ENCODE measurements at regions not wholly inside any gene's neighbourhood (a gene's known extent, or its start where the extent isn't known, plus 50 kb on each side); places are given as distances from the start of the nearest gene placed in this dataset.

DNA sequence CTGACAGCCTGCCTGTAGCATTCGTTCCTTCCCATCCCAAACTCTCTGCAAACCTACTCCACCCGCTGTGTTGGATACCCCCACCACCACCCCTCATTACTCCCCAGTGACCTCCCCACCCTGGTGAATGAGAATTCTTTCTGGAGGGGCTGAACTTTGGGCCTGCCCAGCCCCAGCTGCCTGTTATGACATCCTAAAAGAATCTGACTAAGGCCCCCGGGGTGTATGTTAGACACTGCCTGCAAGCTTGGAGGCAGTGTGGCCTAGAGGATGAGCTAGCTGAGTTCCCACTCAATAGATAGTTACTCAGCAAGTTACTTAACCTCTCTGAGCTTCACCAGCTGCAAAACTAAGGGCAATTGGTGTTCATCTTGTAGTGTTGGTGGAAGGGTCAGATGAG, 110.2 kb upstream of the FGGY start:
- H3K27me3 ChIP-seq (ENCODE audit: insufficient read depth, low read depth, severe bottlenecking), result no peaks in the 10 kb centered on the region
- H3K4me3 ChIP-seq (ENCODE audit: low read depth, low read length), result no peak overlapping the region
- no peaks in the 10 kb centered on the region for H3K9me3 ChIP-seq (ENCODE audit: severe bottlenecking)
- no peak for DNase-seq
- no peaks in the 10 kb centered on the region for H3K36me3 ChIP-seq
- H3K27ac ChIP-seq, result no peak overlapping the region
- TF ChIP-seq, protein P1, sequence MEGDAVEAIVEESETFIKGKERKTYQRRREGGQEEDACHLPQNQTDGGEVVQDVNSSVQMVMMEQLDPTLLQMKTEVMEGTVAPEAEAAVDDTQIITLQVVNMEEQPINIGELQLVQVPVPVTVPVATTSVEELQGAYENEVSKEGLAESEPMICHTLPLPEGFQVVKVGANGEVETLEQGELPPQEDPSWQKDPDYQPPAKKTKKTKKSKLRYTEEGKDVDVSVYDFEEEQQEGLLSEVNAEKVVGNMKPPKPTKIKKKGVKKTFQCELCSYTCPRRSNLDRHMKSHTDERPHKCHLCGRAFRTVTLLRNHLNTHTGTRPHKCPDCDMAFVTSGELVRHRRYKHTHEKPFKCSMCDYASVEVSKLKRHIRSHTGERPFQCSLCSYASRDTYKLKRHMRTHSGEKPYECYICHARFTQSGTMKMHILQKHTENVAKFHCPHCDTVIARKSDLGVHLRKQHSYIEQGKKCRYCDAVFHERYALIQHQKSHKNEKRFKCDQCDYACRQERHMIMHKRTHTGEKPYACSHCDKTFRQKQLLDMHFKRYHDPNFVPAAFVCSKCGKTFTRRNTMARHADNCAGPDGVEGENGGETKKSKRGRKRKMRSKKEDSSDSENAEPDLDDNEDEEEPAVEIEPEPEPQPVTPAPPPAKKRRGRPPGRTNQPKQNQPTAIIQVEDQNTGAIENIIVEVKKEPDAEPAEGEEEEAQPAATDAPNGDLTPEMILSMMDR (IDR thresholded peaks at IDR 0.05; ENCODE audit: low read depth, low read length), result no peak

DNA sequence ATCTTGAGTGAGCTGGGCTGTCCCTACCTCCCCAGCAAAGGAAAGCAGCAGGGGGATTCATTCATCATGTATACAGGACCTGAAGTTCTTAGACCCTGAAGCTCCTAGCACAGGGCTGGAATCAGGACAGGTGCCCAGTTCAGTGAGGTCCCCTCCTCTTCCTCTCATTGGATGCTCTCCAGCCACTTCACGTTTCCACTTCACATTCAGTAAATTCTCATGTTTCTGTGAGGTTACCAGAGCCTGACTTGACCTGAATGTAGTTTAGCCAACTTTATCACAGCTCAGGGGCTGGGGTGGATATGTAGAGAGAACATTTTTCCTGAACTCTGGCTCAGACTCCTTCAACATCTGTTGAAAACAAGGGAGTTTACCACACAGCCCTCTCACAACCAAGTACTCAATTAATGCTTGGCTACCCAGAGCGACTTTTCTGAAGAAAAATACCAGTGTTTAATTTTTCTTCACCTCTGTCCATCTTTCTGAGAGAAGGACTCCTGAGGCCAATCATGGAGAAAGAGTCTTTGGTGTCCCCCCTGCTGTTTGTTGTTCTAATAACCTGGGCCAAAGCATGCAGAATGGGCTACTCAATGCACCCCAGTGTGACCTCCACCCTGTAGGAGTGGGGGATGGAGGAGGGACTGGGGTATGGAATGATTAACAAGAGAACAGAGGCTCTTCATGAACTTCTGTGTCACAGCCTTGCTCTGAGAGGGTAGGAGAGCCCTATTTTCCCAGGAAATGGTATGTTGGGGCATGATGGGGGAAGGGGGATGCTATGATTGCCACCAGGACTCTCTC, 108.3 kb upstream of the FGGY start:
- DNase-seq, result no peak

DNA sequence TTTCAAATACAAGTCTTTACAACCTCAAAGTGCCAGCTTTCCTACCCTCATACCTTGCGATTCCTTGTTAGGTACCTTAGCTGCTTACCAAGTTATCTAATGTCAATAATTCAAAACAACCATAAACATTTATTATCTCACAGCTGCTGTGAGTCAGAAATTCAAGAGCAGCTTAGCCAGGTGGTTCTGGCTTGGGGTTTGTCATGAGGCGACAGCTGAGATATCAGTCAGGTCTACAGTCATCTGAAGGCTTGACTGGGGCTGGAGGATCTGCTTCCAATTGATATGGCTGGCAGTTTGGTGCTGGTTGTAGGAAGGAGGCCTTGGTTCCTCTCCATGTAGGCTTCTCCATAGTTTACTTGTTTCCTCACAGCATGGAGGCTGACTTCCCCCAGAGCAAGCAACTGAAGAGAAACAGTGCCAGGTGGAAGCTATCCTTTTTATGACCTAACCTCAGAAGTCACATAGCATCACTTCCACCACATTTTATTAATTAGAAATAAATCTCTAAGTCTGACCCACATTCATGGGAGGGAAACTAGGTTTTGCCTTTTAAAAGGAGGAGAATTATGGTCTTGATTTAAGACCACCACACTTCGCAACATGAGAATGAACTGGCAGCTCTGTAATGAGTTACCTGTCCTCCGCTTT, 103.3 kb upstream of the FGGY start:
- no peak for DNase-seq

More for the DNA sequence above, 108.3 kb upstream of the FGGY start:
- Histone ChIP-seq H3K9me3 (ENCODE audit: severe bottlenecking) (peaks cover 4% of the 10 kb centered on the region), H3K27me3 (ENCODE audit: insufficient read depth, low read depth, severe bottlenecking) (no peaks in the 10 kb centered on the region), H3K27ac (no peak overlapping the region), H3K4me3 (ENCODE audit: low read depth, low read length) (no peak overlapping the region), H3K36me3 (no peaks in the 10 kb centered on the region)
- TF ChIP-seq, protein P1 (IDR thresholded peaks at IDR 0.05; ENCODE audit: low read depth, low read length), result no peak

DNA sequence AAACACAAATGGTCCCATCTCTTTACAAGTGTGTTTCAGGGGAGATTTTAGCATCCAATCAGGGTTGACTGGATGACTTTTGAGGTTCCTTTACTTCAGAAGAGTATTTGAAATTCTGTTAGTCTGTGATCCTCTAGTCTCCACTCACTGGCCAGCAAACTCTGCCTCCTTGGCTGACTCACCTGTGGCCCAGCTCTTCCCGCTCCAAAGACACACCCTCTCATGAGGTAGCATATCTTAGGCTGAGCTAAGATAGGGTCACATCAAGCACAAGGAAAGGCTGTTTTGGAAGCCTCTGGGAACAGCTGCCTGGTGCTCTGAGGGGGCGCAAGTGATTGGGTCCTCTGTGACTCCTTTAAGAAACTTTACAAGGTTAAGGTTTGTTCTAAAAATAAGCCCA, 102.3 kb upstream of the FGGY start:
- Histone ChIP-seq H3K27me3 (ENCODE audit: insufficient read depth, low read depth, severe bottlenecking) (no peaks in the 10 kb centered on the region), H3K9me3 (ENCODE audit: severe bottlenecking) (peaks cover 10% of the 10 kb centered on the region), H3K4me3 (ENCODE audit: low read depth, low read length) (no peak overlapping the region), H3K36me3 (no peaks in the 10 kb centered on the region), H3K27ac (no peak overlapping the region)
- DNase-seq, result no peak
- TF ChIP-seq, protein P1 (IDR thresholded peaks at IDR 0.05; ENCODE audit: low read depth, low read length), result no peak

More for the DNA sequence above, 103.3 kb upstream of the FGGY start:
- no peak overlapping the region for H3K27ac ChIP-seq
- no peaks in the 10 kb centered on the region for H3K27me3 ChIP-seq (ENCODE audit: insufficient read depth, low read depth, severe bottlenecking)
- H3K36me3 ChIP-seq, result no peaks in the 10 kb centered on the region
- H3K9me3 ChIP-seq (ENCODE audit: severe bottlenecking), result peaks cover 10% of the 10 kb centered on the region
- no peak overlapping the region for H3K4me3 ChIP-seq (ENCODE audit: low read depth, low read length)
- TF ChIP-seq, protein P1 (IDR thresholded peaks at IDR 0.05; ENCODE audit: low read depth, low read length), result no peak

DNA sequence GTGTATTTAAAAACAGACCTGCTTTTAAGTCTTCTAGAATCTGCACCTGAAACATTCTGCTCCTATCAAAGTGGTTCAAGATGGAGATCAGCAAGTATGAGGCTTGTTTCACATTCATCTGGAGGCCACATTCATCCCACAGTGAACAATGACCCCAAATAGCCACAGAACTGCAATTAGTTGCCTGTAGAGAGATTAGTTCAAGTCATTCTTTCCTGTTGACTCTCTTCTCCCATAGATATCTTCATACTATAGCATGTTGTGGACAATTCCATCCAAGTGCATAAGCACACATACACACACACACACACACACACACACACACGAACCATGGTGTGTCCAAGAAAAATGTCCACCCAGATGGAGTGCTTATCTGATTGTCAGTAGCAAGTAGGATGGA, 101.7 kb upstream of the FGGY start:
- Histone ChIP-seq H3K4me3 (ENCODE audit: low read depth, low read length) (no peak overlapping the region), H3K9me3 (ENCODE audit: severe bottlenecking) (peaks cover 10% of the 10 kb centered on the region), H3K27me3 (ENCODE audit: insufficient read depth, low read depth, severe bottlenecking) (no peaks in the 10 kb centered on the region), H3K36me3 (no peaks in the 10 kb centered on the region), H3K27ac (no peak overlapping the region)
- TF ChIP-seq, protein P1 (IDR thresholded peaks at IDR 0.05; ENCODE audit: low read depth, low read length), result no peak
- no peak for DNase-seq
